Tibial nerve (tissue), 4 donors: ENCODE measurements at regions not wholly inside any gene's neighbourhood (a gene's known extent, or its start where the extent isn't known, plus 50 kb on each side); places are given as distances from the start of the nearest gene placed in this dataset.

ENCODE experiments used
- DNase-seq, 2 donors: peaks; one replicate each; pipeline ENCODE4 v3.0.0-alpha.2; 2019; ENCODE audit warnings: low spot score in 2 of 2
- H3K27ac ChIP-seq, 4 donors: fragments of 200-600 bp; sonication (generic) in 3 of 4; one replicate each; pipeline ENCODE4 v1.5.1; 2017 to 2019; ENCODE audit warnings: mild to moderate bottlenecking in 1 of 4
- H3K27me3 ChIP-seq, 2 donors: fragments of 200-600 bp; sonication (generic) in 1 of 2; one replicate each; pipeline versions ENCODE4 v1.5.1 to v1.6.0; 2017 to 2019
- H3K36me3 ChIP-seq, 3 donors: fragments of 200-600 bp; sonication (generic); one replicate each; pipeline ENCODE4 v1.5.1; 2018 to 2019
- H3K4me1 ChIP-seq, 4 donors: fragments of 200-600 bp; sonication (generic) in 3 of 4; one replicate each; pipeline ENCODE4 v1.5.1; 2017 to 2019
- H3K4me3 ChIP-seq, 4 donors: fragments of 200-600 bp; sonication (generic) in 3 of 4; one replicate each; pipeline ENCODE4 v1.5.1; 2017 to 2019; ENCODE audit warnings: mild to moderate bottlenecking in 1 of 4, moderate library complexity in 1 of 4
- H3K9me3 ChIP-seq, 4 donors: fragments of 200-600 bp; sonication (generic) in 3 of 4; one replicate each; pipeline ENCODE4 v1.5.1; 2017 to 2019
- EP300 ChIP-seq, 2 donors: sonication (generic); formaldehyde crosslinking; IDR thresholded peaks; one replicate each; pipeline ENCODE4 v1.6.1; 2017; ENCODE audit warnings: antibody characterized with exemption in 2 of 2, mild to moderate bottlenecking in 1 of 2
- POLR2A ChIP-seq, 2 donors: fragments of 450-650 bp; IDR thresholded peaks; one replicate each; pipeline ENCODE4 v1.6.1; 2017; ENCODE audit warnings: antibody characterized with exemption in 2 of 2, mild to moderate bottlenecking in 2 of 2, moderate library complexity in 2 of 2
- WGBS, 2 donors: methylation state at CpG; one replicate each; pipeline ENCODE4 v1.1.5; 2018; 5-methylcytosine and 5-hydroxymethylcytosine counted together
- TF ChIP-seq, protein P1 (sequence below), 5 experiments: fragments of 200-600 bp in 3 of 5; fragments of 450-650 bp in 2 of 5; sonication (generic) in 3 of 5; IDR thresholded peaks; one replicate each; pipeline ENCODE4 v1.5.1; 2016 to 2019; ENCODE audit warnings: antibody characterized with exemption in 5 of 5, mild to moderate bottlenecking in 3 of 5, moderate library complexity in 2 of 5

DNA sequence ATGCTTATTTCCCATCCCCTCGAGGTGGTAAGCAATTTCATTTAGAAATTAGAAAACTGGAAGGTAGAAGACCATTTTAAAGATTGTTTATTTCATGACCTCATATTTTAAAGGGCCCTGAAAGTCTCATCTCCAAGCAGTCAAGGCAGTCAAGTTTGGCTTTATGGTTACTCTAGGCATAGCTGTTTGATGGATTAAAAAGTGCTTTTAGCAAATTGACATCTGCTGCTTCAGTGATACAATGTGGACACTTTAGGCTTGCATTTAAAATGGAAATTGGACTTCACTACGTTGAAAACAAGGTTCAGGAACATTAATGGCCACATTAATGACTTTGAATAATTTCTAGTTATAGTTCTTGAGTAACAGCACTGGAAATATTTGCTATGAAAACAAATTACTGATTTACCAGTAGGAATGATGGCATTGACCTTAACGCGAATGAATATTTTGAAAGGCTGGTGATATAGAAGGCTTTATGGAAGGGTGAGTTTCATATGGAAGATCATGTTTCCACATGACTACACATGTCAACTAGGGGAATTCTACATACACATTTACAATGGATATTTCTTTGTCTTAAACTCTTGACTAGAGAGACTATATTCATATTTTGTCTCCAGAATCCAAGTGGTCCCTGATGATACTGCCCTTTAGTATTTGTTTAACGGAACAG lies 873.5 kb downstream of the JRKL start:
- Histone ChIP-seq H3K9me3 (no peaks in the 10 kb centered on the region), H3K27ac (no peak overlapping the region), H3K4me1 (no peaks in the 10 kb centered on the region), H3K4me3 (no peak overlapping the region), H3K27me3 (no peaks in the 10 kb centered on the region), H3K36me3 (no peaks in the 10 kb centered on the region)
- WGBS, 2 donors: 76 to 80% methylated on average over 5 of the region's 5 CpGs
- TF ChIP-seq, protein P1, sequence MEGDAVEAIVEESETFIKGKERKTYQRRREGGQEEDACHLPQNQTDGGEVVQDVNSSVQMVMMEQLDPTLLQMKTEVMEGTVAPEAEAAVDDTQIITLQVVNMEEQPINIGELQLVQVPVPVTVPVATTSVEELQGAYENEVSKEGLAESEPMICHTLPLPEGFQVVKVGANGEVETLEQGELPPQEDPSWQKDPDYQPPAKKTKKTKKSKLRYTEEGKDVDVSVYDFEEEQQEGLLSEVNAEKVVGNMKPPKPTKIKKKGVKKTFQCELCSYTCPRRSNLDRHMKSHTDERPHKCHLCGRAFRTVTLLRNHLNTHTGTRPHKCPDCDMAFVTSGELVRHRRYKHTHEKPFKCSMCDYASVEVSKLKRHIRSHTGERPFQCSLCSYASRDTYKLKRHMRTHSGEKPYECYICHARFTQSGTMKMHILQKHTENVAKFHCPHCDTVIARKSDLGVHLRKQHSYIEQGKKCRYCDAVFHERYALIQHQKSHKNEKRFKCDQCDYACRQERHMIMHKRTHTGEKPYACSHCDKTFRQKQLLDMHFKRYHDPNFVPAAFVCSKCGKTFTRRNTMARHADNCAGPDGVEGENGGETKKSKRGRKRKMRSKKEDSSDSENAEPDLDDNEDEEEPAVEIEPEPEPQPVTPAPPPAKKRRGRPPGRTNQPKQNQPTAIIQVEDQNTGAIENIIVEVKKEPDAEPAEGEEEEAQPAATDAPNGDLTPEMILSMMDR (IDR thresholded peaks at IDR 0.05): no peak
- TF ChIP-seq POLR2A (IDR thresholded peaks at IDR 0.05) (no peak), EP300 (IDR thresholded peaks at IDR 0.05) (no peak)
- no peak for DNase-seq

GRCh38 chr11:97269527-97269926 lies 879.7 kb downstream of the JRKL start:
- Histone ChIP-seq H3K36me3 (no peaks in the 10 kb centered on the region), H3K9me3 (peaks cover 0 to 12% (median 0%) of the 10 kb centered on the region in 4 donors), H3K4me1 (no peaks in the 10 kb centered on the region), H3K27ac (no peak overlapping the region), H3K4me3 (no peak overlapping the region), H3K27me3 (no peaks in the 10 kb centered on the region)
- TF ChIP-seq EP300 (IDR thresholded peaks at IDR 0.05) (no peak), POLR2A (IDR thresholded peaks at IDR 0.05) (no peak)
- TF ChIP-seq, protein P1 (IDR thresholded peaks at IDR 0.05): no peak
- 35 to 39% methylated on average over 4 of the region's 4 CpGs for WGBS, 2 donors
- DNase-seq: no peak

- DNase-seq: no peak
- TF ChIP-seq, protein P1 (IDR thresholded peaks at IDR 0.05): no peak
- TF ChIP-seq EP300 (IDR thresholded peaks at IDR 0.05): no peak
- no peak for TF ChIP-seq POLR2A (IDR thresholded peaks at IDR 0.05)
- WGBS, 2 donors: 97 to 100% methylated on average over 4 of the region's 4 CpGs
Observed at GRCh38 chr11:97279341-97279740, 889.5 kb downstream of the JRKL start.

GRCh38 chr11:97280347-97280746 lies 890.5 kb downstream of the JRKL start:
- TF ChIP-seq EP300 (IDR thresholded peaks at IDR 0.05) (no peak), POLR2A (IDR thresholded peaks at IDR 0.05) (no peak)
- TF ChIP-seq, protein P1 (IDR thresholded peaks at IDR 0.05): no peak
- Histone ChIP-seq H3K36me3 (no peaks in the 10 kb centered on the region), H3K4me3 (no peak overlapping the region), H3K27me3 (no peaks in the 10 kb centered on the region), H3K9me3 (peaks cover 0 to 2% (median 0%) of the 10 kb centered on the region in 4 donors), H3K27ac (no peak overlapping the region), H3K4me1 (no peaks in the 10 kb centered on the region)
- 78 to 91% methylated on average over 2 of the region's 2 CpGs for WGBS, 2 donors
- no peak for DNase-seq

More at GRCh38 chr11:97279341-97279740, 889.5 kb downstream of the JRKL start:
- Histone ChIP-seq H3K27ac (no peak overlapping the region), H3K4me1 (no peaks in the 10 kb centered on the region), H3K36me3 (no peaks in the 10 kb centered on the region), H3K9me3 (peaks cover 0 to 12% (median 0%) of the 10 kb centered on the region in 4 donors), H3K27me3 (no peaks in the 10 kb centered on the region), H3K4me3 (no peak overlapping the region)

DNA sequence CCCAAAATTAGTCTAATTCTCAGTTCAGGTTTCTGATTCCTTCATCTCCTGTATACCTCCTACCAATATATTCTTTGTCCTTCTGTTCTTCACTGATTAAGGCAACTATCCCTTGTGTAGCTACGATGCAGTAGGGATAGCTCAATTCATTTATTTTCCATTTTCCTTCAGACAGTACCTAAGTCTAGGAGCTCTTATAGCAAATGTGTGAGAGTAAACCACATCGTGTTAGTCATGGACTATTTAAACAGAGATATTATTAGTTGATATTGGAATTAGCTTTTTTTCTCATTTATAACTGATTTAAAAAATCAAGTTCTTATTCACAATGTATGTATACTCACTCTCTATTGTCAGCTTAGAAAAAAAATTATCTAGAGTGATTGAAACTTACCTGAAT lies 900.0 kb downstream of the JRKL start:
- peaks cover 0 to 13% (median 0%) of the 10 kb centered on the region in 4 donors for H3K9me3 ChIP-seq
- DNase-seq: no peak
- 86 to 90% methylated on average over 2 of the region's 2 CpGs for WGBS, 2 donors
- H3K4me1 ChIP-seq: no peaks in the 10 kb centered on the region
- no peaks in the 10 kb centered on the region for H3K27me3 ChIP-seq
- H3K27ac ChIP-seq: no peak overlapping the region
- no peaks in the 10 kb centered on the region for H3K36me3 ChIP-seq
- H3K4me3 ChIP-seq: no peak overlapping the region
- TF ChIP-seq EP300 (IDR thresholded peaks at IDR 0.05) (no peak), POLR2A (IDR thresholded peaks at IDR 0.05) (no peak)
- TF ChIP-seq, protein P1 (IDR thresholded peaks at IDR 0.05): no peak
